B cell (primary cell): ENCODE measurements at regions not wholly inside any gene's neighbourhood (a gene's known extent, or its start where the extent isn't known, plus 50 kb on each side); places are given as distances from the start of the nearest gene placed in this dataset.

ENCODE experiments used
- ATAC-seq: fragments of 200-7000 bp; cut with Tn5 transposase; one replicate; pipeline ENCODE4 v1.10.0; 2021; ENCODE audit warnings: low read depth, mild to moderate bottlenecking, moderate number of reproducible peaks, moderate library complexity
- CTCF ChIA-PET: fragments of 350-600 bp; sonication (Branson Sonifier 250); formaldehyde crosslinking; loops from one replicate; lab custom pipeline; 2021; ENCODE audit warnings: antibody characterized with exemption, inconsistent platforms; lab: Charles Lee
- POLR2A ChIA-PET: fragments of 350-600 bp; sonication (Branson Sonifier 250); formaldehyde crosslinking; loops from one replicate; lab custom pipeline; 2021; ENCODE audit warnings: antibody characterized with exemption; lab: Charles Lee
- DNase-seq: peaks from one replicate; pipeline ENCODE4 v3.0.0; 2013
- H2AFZ ChIP-seq: 2 replicates; pipeline ENCODE4 v1.6.1; 2012; ENCODE audit warnings: mild to moderate bottlenecking, low read depth, low read length; ENCODE audit not compliant: insufficient read depth, poor library complexity, severe bottlenecking
- H3K27ac ChIP-seq, 2 donors: 1 replicate in 1 of 2; 2 replicates in 1 of 2; pipeline ENCODE4 v1.5.1; 2012 to 2013; ENCODE audit warnings: low read length in 2 of 2, mild to moderate bottlenecking in 2 of 2, moderate library complexity in 1 of 2
- H3K27me3 ChIP-seq, 4 experiments: fragments of 200-600 bp in 1 of 4; sonication (generic) in 1 of 4; replicated peaks in 1 of 4; 1 replicate in 2 of 4; 2 replicates in 2 of 4; pipeline versions ENCODE4 v1.6.1 to v1.7.0; 2013 to 2016; ENCODE audit warnings: low read length in 3 of 4, mild to moderate bottlenecking in 2 of 4, mixed read lengths in 1 of 4, moderate library complexity in 1 of 4; ENCODE audit not compliant: insufficient read depth in 4 of 4, control insufficient read depth in 3 of 4; ENCODE audit errors: control extremely low read depth in 1 of 4
- H3K36me3 ChIP-seq, 2 experiments: replicated peaks in 1 of 2; 1 replicate in 1 of 2; 2 replicates in 1 of 2; pipeline versions ENCODE4 v1.6.1 to v1.7.1; 2013; ENCODE audit warnings: low read length in 1 of 2; ENCODE audit not compliant: insufficient read depth in 2 of 2, control insufficient read depth in 1 of 2; ENCODE audit errors: control extremely low read depth in 1 of 2, extremely low read depth in 1 of 2
- H3K4me1 ChIP-seq, 2 donors: fragments of 200-600 bp in 1 of 2; sonication (generic) in 1 of 2; 1 replicate in 1 of 2; 2 replicates in 1 of 2; pipeline versions ENCODE4 v1.5.1 to v1.6.1; 2013 to 2017; ENCODE audit warnings: low read length in 2 of 2; ENCODE audit not compliant: control insufficient read depth in 2 of 2, insufficient read depth in 2 of 2
- H3K4me2 ChIP-seq: replicated peaks from 2 replicates; pipeline ENCODE3; 2012; ENCODE audit warnings: mild to moderate bottlenecking, low read depth, low read length; ENCODE audit not compliant: poor library complexity, severe bottlenecking
- H3K4me3 ChIP-seq, 5 experiments: fragments of 200-600 bp in 1 of 5; sonication (generic) in 1 of 5; 1 replicate in 3 of 5; 2 replicates in 2 of 5; pipeline versions ENCODE4 v1.5.1 to v1.7.0; 2011 to 2016; ENCODE audit warnings: low read length in 4 of 5, mild to moderate bottlenecking in 4 of 5, low read depth in 2 of 5, control low read depth in 1 of 5, moderate library complexity in 1 of 5; ENCODE audit not compliant: insufficient read depth in 1 of 5; ENCODE audit errors: control extremely low read depth in 1 of 5, extremely low read depth in 1 of 5
- H3K79me2 ChIP-seq: fragments of 200-600 bp; sonication (generic); one replicate; pipeline ENCODE4 v1.6.0; 2016; ENCODE audit warnings: low read length; ENCODE audit not compliant: control insufficient read depth, insufficient read depth
- H3K9ac ChIP-seq: fragments of 200-600 bp; sonication (generic); 2 replicates; pipeline ENCODE4 v1.6.1; 2017; ENCODE audit warnings: mild to moderate bottlenecking, low read length, moderate library complexity
- H3K9me3 ChIP-seq, 3 donors: one replicate each; pipeline versions ENCODE4 v1.6.1 to v1.7.1; 2013; ENCODE audit warnings: low read length in 2 of 3; ENCODE audit not compliant: control insufficient read depth in 2 of 3, insufficient read depth in 1 of 3; ENCODE audit errors: control extremely low read depth in 1 of 3
- H4K20me1 ChIP-seq: 2 replicates; pipeline ENCODE4 v1.6.0; 2012; ENCODE audit warnings: mild to moderate bottlenecking, low read length; ENCODE audit not compliant: insufficient read depth, control insufficient read depth, poor library complexity, severe bottlenecking
- H3K27ac Mint-ChIP-seq: one replicate; pipeline ENCODE4 v1.8.0; 2021; ENCODE audit warnings: mixed read lengths
- H3K27me3 Mint-ChIP-seq: one replicate; pipeline ENCODE4 v1.8.0; 2021; ENCODE audit warnings: mixed read lengths
- H3K4me1 Mint-ChIP-seq: one replicate; pipeline ENCODE4 v1.8.0; 2021; ENCODE audit warnings: mixed read lengths
- H3K4me3 Mint-ChIP-seq: one replicate; pipeline ENCODE4 v1.8.0; 2021; ENCODE audit warnings: mixed read lengths
- H3K9me3 Mint-ChIP-seq: one replicate; pipeline ENCODE4 v1.8.0; 2022; ENCODE audit warnings: mixed read lengths; ENCODE audit not compliant: insufficient read depth
- EZH2 ChIP-seq: IDR thresholded peaks from 2 replicates; pipeline ENCODE4 v1.6.1; 2012; ENCODE audit warnings: borderline replicate concordance, low read depth, mild to moderate bottlenecking, moderate library complexity, low read length; ENCODE audit not compliant: insufficient read depth, poor library complexity, severe bottlenecking
- WGBS: methylation state at CpG from one replicate; pipeline ENCODE4 v1.1.5; 2013; ENCODE audit warnings: missing lambda C conversion rate; ENCODE audit not compliant: insufficient coverage; 5-methylcytosine and 5-hydroxymethylcytosine counted together
- intact Hi-C: fragments of 100-400 bp; cut with micrococcal nuclease; formaldehyde crosslinking; loops from one replicate; pipeline ENCODE4 v1.10.0; 2022
- TF ChIP-seq, protein P1 (sequence below): fragments of 200-600 bp; IDR thresholded peaks from one replicate; pipeline ENCODE4 v1.8.0; 2022; ENCODE audit warnings: antibody characterized with exemption, mild to moderate bottlenecking

DNA sequence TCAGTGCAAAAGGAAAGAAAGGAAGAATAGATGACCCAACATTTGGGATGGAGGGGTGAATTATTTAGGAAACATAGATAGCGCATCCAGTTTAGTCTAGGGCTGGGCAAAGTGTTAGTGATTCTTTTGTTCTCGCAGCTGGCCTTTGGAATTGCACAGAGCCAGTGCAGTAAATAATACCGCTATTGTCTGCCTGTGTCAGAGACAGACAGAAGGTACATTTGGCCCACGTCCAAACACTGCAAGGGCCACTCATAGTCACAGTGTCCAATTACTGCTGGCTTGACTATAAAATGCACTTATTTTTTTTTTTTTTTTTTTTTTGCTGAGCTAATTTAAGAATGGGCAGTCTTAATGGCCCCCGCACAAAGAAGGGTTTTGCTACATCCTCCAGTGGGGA lies 638.6 kb downstream of the BCL11B start:
- Histone ChIP-seq H3K4me2 (no peak overlapping the region), H3K9ac (no peak overlapping the region), H3K27ac (no peak overlapping the region), H3K4me3 (no peak overlapping the region), H3K9me3 (peaks cover 0 to 8% (median 0%) of the 10 kb centered on the region in 3 donors), H4K20me1 (no peaks in the 10 kb centered on the region), H3K4me1 (no peaks in the 10 kb centered on the region), H3K79me2 (no peaks in the 10 kb centered on the region), H3K27me3 (no peaks in the 10 kb centered on the region), H3K36me3 (no peaks in the 10 kb centered on the region), H2AFZ (no peak overlapping the region)
- Mint-ChIP-seq H3K4me3 (no peak overlapping the region), H3K27ac (no peak overlapping the region), H3K9me3 (peaks cover 19% of the 10 kb centered on the region), H3K27me3 (no peaks in the 10 kb centered on the region), H3K4me1 (no peaks in the 10 kb centered on the region)
- TF ChIP-seq, protein P1, sequence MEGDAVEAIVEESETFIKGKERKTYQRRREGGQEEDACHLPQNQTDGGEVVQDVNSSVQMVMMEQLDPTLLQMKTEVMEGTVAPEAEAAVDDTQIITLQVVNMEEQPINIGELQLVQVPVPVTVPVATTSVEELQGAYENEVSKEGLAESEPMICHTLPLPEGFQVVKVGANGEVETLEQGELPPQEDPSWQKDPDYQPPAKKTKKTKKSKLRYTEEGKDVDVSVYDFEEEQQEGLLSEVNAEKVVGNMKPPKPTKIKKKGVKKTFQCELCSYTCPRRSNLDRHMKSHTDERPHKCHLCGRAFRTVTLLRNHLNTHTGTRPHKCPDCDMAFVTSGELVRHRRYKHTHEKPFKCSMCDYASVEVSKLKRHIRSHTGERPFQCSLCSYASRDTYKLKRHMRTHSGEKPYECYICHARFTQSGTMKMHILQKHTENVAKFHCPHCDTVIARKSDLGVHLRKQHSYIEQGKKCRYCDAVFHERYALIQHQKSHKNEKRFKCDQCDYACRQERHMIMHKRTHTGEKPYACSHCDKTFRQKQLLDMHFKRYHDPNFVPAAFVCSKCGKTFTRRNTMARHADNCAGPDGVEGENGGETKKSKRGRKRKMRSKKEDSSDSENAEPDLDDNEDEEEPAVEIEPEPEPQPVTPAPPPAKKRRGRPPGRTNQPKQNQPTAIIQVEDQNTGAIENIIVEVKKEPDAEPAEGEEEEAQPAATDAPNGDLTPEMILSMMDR: no peak
- TF ChIP-seq EZH2: no peak
- POLR2A ChIA-PET: no interaction called here
- intact Hi-C loops: no loop called here
- ATAC-seq (no peak), DNase-seq (no peak)
- CTCF ChIA-PET: no interaction called here
- 94% methylated on average over 3 of the region's 5 CpGs for WGBS

DNA sequence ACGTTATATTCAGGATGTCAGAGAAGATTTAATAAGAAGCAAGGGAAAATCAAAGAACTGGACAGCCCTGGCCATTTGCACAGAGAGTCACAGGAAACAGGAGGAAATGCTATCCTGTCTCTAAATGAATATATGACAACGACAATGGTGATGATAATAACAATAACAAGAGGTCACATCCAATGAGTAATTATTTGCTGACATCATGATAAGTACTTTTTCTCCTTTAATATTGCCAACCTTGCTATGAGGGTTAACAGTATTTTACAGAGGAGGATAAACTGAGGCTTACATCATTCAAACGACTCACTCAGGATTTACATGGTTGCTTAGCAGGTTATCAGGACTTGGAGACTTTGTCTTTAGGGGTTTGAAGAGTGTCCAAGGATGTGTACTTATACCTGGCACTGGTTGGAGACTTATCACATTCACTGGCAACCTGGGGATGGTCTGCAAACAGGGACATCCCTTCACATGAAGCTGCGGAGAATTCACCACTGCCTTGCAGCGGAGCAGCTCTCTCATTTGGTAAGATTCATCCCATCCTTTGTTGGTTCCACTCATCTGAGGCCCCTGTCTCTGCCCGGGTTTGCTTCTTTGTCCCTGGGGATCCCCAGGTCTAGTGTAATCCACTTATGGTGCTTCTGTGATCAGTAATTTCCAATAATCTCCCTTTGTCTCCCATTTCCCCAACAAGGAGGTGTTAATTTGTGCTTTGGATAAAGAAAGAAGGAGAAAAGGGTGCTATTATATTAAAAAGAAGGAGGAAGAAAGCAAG lies 637.8 kb downstream of the BCL11B start:
- H3K27ac ChIP-seq: no peak overlapping the region
- Mint-ChIP-seq H3K9me3 (peaks cover 19% of the 10 kb centered on the region), H3K27ac (no peak overlapping the region), H3K4me1 (no peaks in the 10 kb centered on the region), H3K4me3 (no peak overlapping the region), H3K27me3 (no peaks in the 10 kb centered on the region)
- intact Hi-C loops: no loop called here
- no peaks in the 10 kb centered on the region for H4K20me1 ChIP-seq
- H3K9me3 ChIP-seq: peaks cover 0 to 8% (median 0%) of the 10 kb centered on the region in 3 donors
- H3K4me3 ChIP-seq: no peak overlapping the region
- no peak overlapping the region for H3K4me2 ChIP-seq
- no peaks in the 10 kb centered on the region for H3K36me3 ChIP-seq
- TF ChIP-seq EZH2: no peak
- TF ChIP-seq, protein P1: no peak
- no peak overlapping the region for H2AFZ ChIP-seq
- DNase-seq (no peak), ATAC-seq (no peak)
- POLR2A ChIA-PET: no interaction called here
- no peaks in the 10 kb centered on the region for H3K27me3 ChIP-seq
- CTCF ChIA-PET: no interaction called here
- no peak overlapping the region for H3K9ac ChIP-seq
- H3K79me2 ChIP-seq: no peaks in the 10 kb centered on the region
- 81% methylated on average over 3 of the region's 6 CpGs for WGBS
- H3K4me1 ChIP-seq: no peaks in the 10 kb centered on the region
